IPS-18c (cell line): ENCODE measurements at regions not wholly inside any gene's neighbourhood (a gene's known extent, or its start where the extent isn't known, plus 50 kb on each side); places are given as distances from the start of the nearest gene placed in this dataset.

Experiments
- H3K4me3 ChIP-seq: 2 replicates; pipeline ENCODE4 v1.7.0; 2013; ENCODE audit warnings: low read depth, mild to moderate bottlenecking, low read length, moderate library complexity; ENCODE audit not compliant: insufficient read depth
- H3K9me3 ChIP-seq: one replicate; pipeline ENCODE4 v1.6.1; 2013; ENCODE audit warnings: mild to moderate bottlenecking, low read length, moderate library complexity; ENCODE audit not compliant: control insufficient read depth, insufficient read depth

DNA sequence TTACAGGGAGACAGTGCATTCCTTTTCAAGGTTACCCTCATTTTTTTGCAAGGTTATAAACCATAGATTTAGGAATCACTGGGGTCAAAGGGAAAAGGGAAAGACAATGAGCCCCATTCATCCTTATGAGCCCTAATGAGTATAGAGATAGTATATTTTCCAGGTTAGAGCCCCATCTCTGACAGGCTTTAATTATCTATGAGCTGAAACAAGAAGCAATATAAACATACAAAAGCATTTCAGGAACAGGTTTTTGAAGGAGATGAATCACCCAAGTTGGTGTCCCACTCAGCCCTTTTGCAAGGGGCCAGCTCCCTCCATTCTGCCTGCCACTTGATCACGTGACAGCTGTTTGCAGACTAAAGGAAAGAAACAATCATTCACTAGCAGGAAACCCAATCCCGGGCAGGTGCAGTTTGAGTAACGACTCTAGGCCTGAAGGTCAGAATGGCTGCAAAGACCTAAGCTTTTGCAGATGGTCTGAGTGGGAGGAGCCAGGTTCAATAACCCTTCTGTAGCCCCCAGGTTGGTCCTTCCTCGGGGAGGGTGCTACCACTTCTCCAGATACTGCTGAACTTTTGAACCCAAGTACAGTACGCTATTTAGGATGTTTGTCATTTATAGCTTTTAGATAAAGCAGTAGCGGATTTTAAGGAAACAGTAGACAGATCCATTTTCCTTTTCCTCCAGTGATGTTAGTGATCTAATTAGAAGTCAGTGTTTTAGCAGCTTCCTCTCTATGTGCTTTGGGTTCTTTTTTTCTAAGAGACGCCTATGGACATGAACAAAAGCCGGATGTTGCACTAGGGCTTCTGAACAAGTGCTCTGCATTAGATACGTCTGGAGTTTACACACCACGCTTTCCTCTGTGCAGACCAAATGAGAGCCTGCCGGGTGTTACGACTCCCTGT lies 253.2 kb downstream of the SOX4 start:
- Histone ChIP-seq H3K9me3 (no peaks in the 10 kb centered on the region), H3K4me3 (no peak overlapping the region)

DNA sequence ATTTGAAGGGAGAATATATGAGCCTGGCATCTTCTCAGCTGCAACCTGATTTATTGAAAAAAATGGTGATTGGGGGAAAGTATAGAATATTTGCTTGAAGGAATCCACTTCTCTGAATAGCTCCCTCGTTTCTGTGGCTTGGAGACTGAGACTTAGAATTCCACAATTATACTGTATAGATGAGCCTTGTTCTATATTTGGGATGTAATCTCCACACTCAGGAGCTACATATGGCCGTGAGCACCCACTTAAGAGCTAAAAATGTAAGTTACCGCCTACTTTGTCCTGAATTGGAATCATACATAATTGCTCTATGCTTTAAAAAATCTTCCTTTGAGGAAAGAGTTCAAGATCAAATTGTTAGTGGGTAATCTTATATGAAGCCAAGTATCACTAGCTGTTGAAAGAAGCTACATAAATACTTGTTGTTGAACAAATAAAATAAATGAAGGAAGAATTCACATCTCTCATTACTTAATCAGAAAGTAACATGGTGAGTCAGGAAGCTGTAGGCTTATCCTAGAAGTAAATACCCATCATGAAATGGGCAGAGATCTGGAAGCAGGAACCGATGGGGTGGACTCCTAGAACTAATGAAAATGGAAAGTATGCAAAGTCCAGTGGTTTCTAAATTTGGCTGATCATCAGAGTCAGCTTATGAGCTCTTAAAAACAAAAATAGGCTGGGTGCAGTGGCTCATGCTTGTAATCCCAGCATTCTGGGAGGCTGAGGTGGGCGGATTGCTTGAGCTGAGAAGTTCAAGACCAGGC lies 254.3 kb downstream of the SOX4 start:
- H3K9me3 ChIP-seq, result no peaks in the 10 kb centered on the region
- no peak overlapping the region for H3K4me3 ChIP-seq

GRCh38 chr6:21850691-21851090 lies 257.1 kb downstream of the SOX4 start:
- H3K4me3 ChIP-seq, result no peak overlapping the region
- no peaks in the 10 kb centered on the region for H3K9me3 ChIP-seq

- Histone ChIP-seq H3K4me3 (no peak overlapping the region), H3K9me3 (no peaks in the 10 kb centered on the region)
Observed at GRCh38 chr6:21855811-21856455, 262.4 kb downstream of the SOX4 start.

- no peak overlapping the region for H3K4me3 ChIP-seq
- no peaks in the 10 kb centered on the region for H3K9me3 ChIP-seq
Observed at GRCh38 chr6:21856456-21856825, 262.9 kb downstream of the SOX4 start.

DNA sequence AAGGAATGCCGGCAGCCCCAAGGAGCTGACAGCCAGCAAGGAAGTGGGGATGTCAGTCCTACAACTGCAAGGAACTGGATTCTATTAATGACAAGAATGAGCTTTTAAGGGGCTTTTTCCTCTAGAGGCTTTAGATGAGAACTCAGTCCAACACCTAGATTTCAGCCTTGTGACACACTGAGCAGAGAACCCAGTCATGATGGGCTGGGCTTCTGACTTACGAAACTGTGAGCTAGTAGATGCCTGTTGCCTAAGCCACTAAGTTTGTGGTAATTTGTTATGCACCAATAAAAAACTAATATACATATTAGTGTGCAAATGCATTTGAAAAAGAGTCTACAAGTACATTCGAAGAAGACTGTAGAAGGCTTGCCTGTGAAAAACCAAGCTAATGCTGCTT lies 263.3 kb downstream of the SOX4 start:
- Histone ChIP-seq H3K9me3 (no peaks in the 10 kb centered on the region), H3K4me3 (no peak overlapping the region)

- Histone ChIP-seq H3K4me3 (no peak overlapping the region), H3K9me3 (no peaks in the 10 kb centered on the region)
Observed at GRCh38 chr6:21858076-21858475, 264.5 kb downstream of the SOX4 start.

GRCh38 chr6:21859193-21859735 lies 265.7 kb downstream of the SOX4 start:
- Histone ChIP-seq H3K9me3 (no peaks in the 10 kb centered on the region), H3K4me3 (no peak overlapping the region)

DNA sequence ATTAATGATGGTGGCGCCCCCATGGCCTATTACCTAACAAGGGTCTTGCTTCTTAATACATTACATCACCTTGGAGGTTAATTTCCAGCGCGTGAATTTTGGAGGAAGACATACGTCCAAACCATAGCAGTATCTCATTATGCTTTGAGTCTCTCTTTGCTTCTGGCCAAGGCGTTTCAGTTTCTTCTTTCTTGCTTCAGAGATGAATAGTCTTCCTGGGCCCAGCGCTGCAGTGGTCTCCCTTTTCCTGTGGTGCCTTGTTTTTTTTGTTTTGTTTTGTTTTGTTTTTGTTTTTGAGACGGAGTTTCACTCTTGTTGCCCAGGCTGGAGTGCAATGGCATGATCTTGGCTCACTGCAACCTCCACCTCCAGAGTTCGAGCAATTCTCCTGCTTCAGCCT lies 268.4 kb downstream of the SOX4 start:
- H3K4me3 ChIP-seq, result no peak overlapping the region
- H3K9me3 ChIP-seq, result no peaks in the 10 kb centered on the region

DNA sequence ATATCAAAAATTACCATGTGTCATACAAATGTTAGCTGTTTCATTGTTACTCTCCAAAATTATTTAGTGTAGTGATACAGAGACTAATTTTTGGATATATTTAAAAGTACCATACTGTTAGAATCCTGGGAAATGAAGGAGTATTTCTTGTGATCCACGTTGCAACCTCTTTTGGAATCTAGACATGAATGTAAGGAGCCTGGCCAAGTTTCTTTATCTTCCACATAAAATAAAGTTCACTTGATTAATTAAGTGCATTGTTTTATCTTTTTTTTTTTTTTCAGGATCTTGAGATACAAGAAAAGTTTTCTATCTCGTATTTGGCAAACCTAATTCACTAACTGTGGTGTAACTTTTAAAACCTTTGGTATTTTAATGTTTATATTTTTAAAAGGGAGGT lies 270.7 kb downstream of the SOX4 start:
- no peaks in the 10 kb centered on the region for H3K9me3 ChIP-seq
- H3K4me3 ChIP-seq, result no peak overlapping the region

DNA sequence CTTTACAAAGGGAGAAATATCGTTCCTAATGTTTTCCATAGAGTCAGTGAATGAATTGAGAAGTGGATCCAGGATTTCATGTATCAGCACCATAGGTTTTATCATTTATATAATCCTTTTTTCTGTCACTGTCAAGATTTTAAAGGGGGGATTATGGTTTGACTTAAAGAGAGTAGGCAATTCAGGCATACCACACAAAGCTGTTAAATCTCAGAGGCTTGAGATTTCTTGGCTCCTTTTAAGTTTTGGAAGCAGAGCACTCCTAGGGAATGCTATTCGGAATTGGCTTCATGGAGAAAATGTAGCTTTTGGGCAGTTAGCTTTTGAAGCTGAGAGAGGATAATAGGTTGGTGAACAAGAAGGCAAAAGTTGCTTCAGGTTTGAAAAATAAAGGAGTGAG lies 274.7 kb downstream of the SOX4 start:
- Histone ChIP-seq H3K9me3 (no peaks in the 10 kb centered on the region), H3K4me3 (no peak overlapping the region)

DNA sequence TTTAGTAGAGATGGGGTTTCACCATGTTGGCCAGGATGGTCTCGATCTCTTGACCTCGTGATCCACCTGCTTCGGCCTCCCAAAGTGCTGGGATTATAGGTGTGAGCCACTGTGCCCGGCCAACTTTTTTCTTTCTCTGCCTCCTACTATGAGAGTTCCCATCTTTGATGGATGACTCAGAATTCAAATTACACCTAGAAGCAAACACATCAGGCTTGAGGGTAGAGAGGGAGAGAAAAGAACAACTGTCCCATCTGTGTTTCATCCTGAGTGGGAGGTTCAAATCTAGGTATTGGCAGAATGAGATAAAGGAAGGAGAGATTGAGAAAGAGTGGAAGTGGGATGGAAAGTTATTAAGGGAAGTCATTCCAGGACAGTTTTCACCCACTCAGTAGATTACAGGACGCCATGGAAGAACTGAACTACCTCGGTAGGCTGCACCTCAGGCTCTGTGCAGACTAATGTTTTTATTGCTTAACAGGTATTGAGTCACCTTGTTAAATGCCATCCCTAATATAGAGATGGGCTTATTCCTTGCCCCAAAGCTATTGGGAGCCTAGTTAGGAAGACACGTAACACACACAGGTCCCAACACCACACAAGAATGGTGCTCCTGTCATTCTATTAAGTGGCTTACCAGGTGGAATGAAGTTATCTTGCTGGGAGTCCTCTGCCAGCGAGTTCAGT lies 275.7 kb downstream of the SOX4 start:
- H3K4me3 ChIP-seq, result no peak overlapping the region
- H3K9me3 ChIP-seq, result no peaks in the 10 kb centered on the region

- no peak overlapping the region for H3K4me3 ChIP-seq
- no peaks in the 10 kb centered on the region for H3K9me3 ChIP-seq
Observed at GRCh38 chr6:21870076-21870730, 276.7 kb downstream of the SOX4 start.

DNA sequence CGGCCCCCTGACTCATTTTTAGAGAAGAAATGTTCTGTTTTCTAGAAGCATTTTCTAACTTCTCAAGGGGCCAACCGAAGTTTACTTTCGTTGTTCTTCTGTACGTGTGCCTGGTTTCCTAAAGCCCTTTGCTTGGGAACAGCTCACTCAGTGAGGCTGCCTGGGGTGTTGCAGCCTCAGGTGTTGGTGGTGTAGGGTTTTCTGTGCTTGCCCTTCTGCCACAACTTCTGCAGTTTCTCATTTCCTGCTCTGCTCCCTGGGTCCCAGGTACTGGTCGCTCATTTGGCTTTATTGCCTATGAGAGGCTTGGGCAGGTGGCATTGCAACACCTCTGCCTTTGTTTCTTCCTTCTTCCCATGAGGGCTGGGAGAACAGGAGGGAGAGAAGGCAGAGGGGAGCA lies 278.3 kb downstream of the SOX4 start:
- no peaks in the 10 kb centered on the region for H3K9me3 ChIP-seq
- no peak overlapping the region for H3K4me3 ChIP-seq

DNA sequence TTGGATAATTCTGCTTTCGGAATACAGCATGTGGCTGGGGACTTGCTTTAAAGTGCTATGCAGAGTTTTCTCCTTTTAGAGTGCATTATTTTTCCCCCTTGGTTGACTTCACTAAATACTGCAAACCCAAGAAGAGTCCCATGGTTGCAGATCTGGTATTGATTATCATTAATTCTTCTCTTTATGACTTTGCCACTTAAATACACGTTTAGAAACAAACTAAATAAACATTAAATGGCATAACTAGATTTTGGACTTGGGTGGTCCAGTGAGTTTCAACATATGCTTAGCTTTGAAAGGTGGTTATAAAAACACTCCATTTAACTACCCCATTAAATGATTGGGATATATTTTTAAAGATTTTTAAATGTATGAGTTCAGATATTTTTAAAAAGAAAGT lies 279.2 kb downstream of the SOX4 start:
- Histone ChIP-seq H3K9me3 (no peaks in the 10 kb centered on the region), H3K4me3 (no peak overlapping the region)

DNA sequence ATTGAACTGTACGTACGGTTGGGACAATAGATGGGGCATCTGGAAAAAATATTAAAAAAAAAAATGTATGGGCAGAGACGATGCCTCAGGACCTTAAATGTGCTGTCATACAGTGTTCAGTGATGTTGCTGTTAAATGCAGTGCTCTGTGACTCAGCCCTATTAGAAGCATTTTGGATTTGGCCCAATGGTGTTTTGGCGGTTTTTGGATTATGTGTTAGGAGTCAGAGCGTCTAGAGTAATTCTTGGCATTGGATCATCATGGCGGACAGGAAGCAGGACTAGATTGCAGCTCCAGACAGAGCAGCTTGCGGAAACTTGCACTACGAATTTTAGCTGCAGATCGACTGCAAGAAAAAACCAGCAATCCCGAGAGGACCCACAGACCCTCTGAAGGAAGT lies 280.0 kb downstream of the SOX4 start:
- no peaks in the 10 kb centered on the region for H3K9me3 ChIP-seq
- H3K4me3 ChIP-seq, result no peak overlapping the region

DNA sequence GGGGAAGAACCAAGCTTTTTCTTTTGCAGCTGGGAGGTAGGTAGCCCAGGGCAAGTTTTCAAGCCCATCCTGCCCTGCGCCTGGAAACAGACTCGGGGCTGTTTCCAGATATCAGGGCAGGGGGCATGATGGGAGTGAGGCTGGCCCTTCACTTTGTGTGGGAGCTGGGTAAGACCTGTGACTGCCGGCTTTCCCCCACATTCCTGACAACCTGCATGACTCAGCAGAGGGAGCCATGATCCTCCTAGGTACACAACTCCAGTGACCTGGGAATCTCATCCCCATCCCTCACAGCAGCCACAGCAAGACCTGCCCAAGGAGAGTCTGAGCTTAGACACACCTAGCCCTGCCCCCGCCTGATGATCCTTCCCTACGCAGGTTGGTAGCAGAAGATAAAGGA lies 280.8 kb downstream of the SOX4 start:
- Histone ChIP-seq H3K4me3 (no peak overlapping the region), H3K9me3 (no peaks in the 10 kb centered on the region)
